ENCODE measurements at regions not wholly inside any gene's neighbourhood (a gene's known extent, or its start where the extent isn't known, plus 50 kb on each side); places are given as distances from the start of the nearest gene placed in this dataset.

DNA sequence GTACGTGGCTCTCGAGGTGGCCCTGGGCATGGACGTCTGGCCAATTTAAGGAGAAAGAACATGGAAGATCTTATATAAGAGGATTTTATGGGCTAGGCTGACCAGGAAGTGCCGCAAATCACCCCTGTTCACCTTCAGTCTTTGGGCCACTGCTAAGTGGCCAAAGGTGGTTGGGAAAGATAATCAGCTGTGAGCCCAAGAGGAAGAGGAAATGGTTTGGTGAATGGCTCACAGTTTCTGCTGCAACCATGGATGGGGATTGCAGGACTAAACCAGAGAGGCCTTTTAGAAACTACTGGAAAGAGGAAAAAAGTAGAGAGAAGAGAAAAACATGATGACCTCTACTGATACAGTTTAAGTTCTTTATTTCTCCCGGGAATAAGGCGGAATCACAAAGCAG lies 96.0 kb upstream of the ARHGAP20 start:
- TF ChIP-seq, protein P1, sequence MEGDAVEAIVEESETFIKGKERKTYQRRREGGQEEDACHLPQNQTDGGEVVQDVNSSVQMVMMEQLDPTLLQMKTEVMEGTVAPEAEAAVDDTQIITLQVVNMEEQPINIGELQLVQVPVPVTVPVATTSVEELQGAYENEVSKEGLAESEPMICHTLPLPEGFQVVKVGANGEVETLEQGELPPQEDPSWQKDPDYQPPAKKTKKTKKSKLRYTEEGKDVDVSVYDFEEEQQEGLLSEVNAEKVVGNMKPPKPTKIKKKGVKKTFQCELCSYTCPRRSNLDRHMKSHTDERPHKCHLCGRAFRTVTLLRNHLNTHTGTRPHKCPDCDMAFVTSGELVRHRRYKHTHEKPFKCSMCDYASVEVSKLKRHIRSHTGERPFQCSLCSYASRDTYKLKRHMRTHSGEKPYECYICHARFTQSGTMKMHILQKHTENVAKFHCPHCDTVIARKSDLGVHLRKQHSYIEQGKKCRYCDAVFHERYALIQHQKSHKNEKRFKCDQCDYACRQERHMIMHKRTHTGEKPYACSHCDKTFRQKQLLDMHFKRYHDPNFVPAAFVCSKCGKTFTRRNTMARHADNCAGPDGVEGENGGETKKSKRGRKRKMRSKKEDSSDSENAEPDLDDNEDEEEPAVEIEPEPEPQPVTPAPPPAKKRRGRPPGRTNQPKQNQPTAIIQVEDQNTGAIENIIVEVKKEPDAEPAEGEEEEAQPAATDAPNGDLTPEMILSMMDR (IDR thresholded peaks at IDR 0.05) = no peak
- no peak for TF ChIP-seq POLR2A (IDR thresholded peaks at IDR 0.05)
